ENCODE measurements at regions not wholly inside any gene's neighbourhood (a gene's known extent, or its start where the extent isn't known, plus 50 kb on each side); places are given as distances from the start of the nearest gene placed in this dataset.

GRCh38 chr1:116253566-116254382, 119.3 kb upstream of the ATP1A1 start:
- no peak for TF ChIP-seq ZNF274 (IDR thresholded peaks at IDR 0.05; ENCODE audit: low read depth, low read length)
- TF ChIP-seq YY1 (IDR thresholded peaks at IDR 0.05; ENCODE audit: insufficient read depth, insufficient read length), result no peak

Data from NT2/D1 (cell line).